ENCODE measurements at regions not wholly inside any gene's neighbourhood (a gene's known extent, or its start where the extent isn't known, plus 50 kb on each side); places are given as distances from the start of the nearest gene placed in this dataset.

- DNase-seq (ENCODE audit: low spot score), result no peak
- no peak for TF ChIP-seq CTCF (IDR thresholded peaks at IDR 0.05; ENCODE audit: borderline replicate concordance, control extremely low read depth, extremely low read depth, insufficient read depth, missing control alignments)
- in situ Hi-C loops (cut with MboI; ENCODE audit: low sequenced_read_pairs, unreplicated experiment), result no loop called here
Measured at GRCh38 chr22:45072322-45072903, 62.6 kb upstream of the PHF21B start.

- in situ Hi-C loops (cut with MboI; ENCODE audit: low sequenced_read_pairs, unreplicated experiment), result no loop called here
- DNase-seq (ENCODE audit: low spot score), result no peak
Measured at GRCh38 chr22:45073064-45073463, 63.3 kb upstream of the PHF21B start.

GRCh38 chr22:45077286-45077685 lies 67.5 kb upstream of the PHF21B start:
- no peak for TF ChIP-seq CTCF (IDR thresholded peaks at IDR 0.05; ENCODE audit: borderline replicate concordance, control extremely low read depth, extremely low read depth, insufficient read depth, missing control alignments)
- no peak for DNase-seq (ENCODE audit: low spot score)
- in situ Hi-C loops (cut with MboI; ENCODE audit: low sequenced_read_pairs, unreplicated experiment), result no loop called here

More at GRCh38 chr22:45073064-45073463, 63.3 kb upstream of the PHF21B start:
- no peak for TF ChIP-seq CTCF (IDR thresholded peaks at IDR 0.05; ENCODE audit: borderline replicate concordance, control extremely low read depth, extremely low read depth, insufficient read depth, missing control alignments)

- no peak for TF ChIP-seq CTCF (IDR thresholded peaks at IDR 0.05; ENCODE audit: borderline replicate concordance, control extremely low read depth, extremely low read depth, insufficient read depth, missing control alignments)
- no peak for DNase-seq (ENCODE audit: low spot score)
- in situ Hi-C loops (cut with MboI; ENCODE audit: low sequenced_read_pairs, unreplicated experiment), result no loop called here
Measured at GRCh38 chr22:45077826-45078334, 68.1 kb upstream of the PHF21B start.

- in situ Hi-C loops (cut with MboI; ENCODE audit: low sequenced_read_pairs, unreplicated experiment), result no loop called here
- peak; percentile 53 for DNase-seq (ENCODE audit: low spot score)
- peak; percentile 46 for TF ChIP-seq CTCF (IDR thresholded peaks at IDR 0.05; ENCODE audit: borderline replicate concordance, control extremely low read depth, extremely low read depth, insufficient read depth, missing control alignments)
Measured at GRCh38 chr22:45082795-45083194, 73.0 kb upstream of the PHF21B start.

GRCh38 chr22:45083659-45084305 lies 74.0 kb upstream of the PHF21B start:
- DNase-seq (ENCODE audit: low spot score), result no peak
- in situ Hi-C loops (cut with MboI; ENCODE audit: low sequenced_read_pairs, unreplicated experiment), result no loop called here
- no peak for TF ChIP-seq CTCF (IDR thresholded peaks at IDR 0.05; ENCODE audit: borderline replicate concordance, control extremely low read depth, extremely low read depth, insufficient read depth, missing control alignments)
